Amygdala (tissue), 56 donors: ENCODE measurements at regions not wholly inside any gene's neighbourhood (a gene's known extent, or its start where the extent isn't known, plus 50 kb on each side); places are given as distances from the start of the nearest gene placed in this dataset.
"Not testable (repeated sequence)": the region's sequence is repeated elsewhere in the genome, so short reads cannot be mapped to it uniquely, and the experiment has no call there.

Experiments used
- DNase-seq, 56 donors: peaks; one replicate each; lab custom pipeline; 2025; lab: John Stamatoyannopoulos, UW

GRCh38 chr21:16211339-16212303, 481.8 kb downstream of the USP25 start:
- peak in 1 of 56 donors; percentile 52 for DNase-seq

DNA sequence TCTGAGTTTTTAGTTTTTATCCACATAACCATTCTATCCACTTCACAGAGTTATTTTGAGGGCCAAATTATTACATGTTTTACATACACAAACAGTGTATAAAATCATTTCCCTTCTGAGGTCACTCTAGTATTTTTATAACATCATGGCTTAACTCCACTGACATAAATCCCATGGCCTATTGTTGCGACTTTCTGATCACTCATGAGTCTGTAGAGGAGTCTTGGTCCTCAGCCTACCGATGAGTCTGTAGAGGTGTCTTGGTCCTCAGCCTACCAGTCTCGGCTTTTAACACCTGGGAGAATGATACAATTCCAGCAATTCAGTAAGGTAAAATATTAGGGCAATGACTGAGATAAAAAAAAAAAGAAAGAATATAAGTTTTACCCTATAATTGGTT, 483.7 kb downstream of the USP25 start:
- DNase-seq = no peak

DNA sequence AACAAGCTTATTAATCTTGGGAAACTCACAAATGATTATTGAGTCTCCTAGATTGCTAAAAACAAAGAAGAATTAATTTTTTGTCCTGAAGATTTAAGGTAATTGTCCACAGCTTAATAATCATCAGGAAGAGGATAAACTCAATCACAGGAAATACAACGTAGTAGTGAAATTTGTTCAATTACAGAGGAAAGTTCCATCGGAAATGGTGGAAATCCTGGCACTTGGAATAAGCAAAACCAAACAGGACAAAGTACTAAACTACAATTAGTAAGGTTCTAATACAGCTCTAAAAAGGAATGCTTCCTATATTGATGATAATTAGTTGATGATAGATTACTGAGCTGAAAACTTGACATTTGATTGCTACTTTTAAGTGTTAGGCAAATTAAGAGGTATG, 485.4 kb downstream of the USP25 start:
- DNase-seq = no peak

- DNase-seq = no peak
Measured at GRCh38 chr21:16215663-16216183, 485.9 kb downstream of the USP25 start.

GRCh38 chr21:16216288-16216962, 486.6 kb downstream of the USP25 start:
- DNase-seq = no peak

DNA sequence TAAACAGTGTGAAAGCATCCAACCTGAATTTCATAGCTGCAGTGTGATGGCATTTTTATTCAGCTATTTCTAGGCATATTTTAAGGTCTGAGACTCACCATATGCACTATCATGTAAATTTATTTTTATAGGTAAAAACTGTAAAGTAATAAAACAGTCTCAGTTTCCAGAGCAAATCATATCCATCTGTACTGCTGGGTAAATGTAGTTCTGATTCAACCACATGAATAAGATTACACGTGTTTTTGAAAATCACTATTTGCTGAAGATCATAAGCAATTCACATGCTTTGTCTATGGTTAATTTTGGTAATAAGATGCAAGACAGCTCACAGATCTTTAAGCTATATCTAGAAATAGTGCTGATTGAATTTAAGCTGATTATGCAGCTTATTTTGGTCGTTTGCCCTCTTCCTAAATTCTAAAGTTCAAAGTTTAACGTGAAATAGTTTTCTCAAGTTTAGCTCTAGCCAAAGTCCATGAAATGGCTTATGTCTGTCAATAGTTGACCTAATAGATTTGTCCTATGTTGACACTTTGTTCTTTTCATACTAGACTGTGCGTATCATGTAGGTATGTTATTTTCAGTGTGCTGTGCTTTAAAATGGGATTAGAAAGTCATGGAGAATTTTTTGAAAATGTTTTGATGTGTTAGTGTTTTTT, 489.0 kb downstream of the USP25 start:
- no peak for DNase-seq

GRCh38 chr21:16224756-16225155, 495.0 kb downstream of the USP25 start:
- DNase-seq = not testable (repeated sequence)

- DNase-seq = no peak
Measured at GRCh38 chr21:16239659-16240265, 510.0 kb downstream of the USP25 start.

- DNase-seq = no peak
Measured at GRCh38 chr21:16241016-16241415, 511.2 kb downstream of the USP25 start.

DNA sequence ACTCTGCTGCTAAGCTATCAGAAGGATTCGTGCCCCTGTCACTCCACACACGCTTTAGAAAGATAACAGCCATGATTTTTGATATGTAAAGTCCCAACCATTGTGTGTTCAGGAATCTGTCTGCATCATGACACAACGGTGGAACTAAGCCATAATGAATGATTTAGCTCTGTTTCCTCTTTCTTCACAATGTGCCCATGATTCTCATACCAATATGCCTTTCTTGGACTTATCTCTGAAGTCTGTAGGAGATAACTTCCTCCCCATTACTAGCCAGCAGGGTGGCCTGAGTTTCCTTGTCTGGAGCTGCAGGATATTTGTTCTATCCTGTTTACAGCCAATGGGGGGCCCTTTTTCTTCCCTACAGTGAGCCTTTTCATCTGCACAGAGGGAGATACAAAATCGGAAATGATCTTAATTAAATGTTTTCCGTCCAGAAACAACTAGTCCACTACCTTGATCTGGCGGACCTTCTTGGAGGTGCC, 511.7 kb downstream of the USP25 start:
- DNase-seq = no peak

- DNase-seq = no peak
Measured at GRCh38 chr21:16243396-16243795, 513.6 kb downstream of the USP25 start.

DNA sequence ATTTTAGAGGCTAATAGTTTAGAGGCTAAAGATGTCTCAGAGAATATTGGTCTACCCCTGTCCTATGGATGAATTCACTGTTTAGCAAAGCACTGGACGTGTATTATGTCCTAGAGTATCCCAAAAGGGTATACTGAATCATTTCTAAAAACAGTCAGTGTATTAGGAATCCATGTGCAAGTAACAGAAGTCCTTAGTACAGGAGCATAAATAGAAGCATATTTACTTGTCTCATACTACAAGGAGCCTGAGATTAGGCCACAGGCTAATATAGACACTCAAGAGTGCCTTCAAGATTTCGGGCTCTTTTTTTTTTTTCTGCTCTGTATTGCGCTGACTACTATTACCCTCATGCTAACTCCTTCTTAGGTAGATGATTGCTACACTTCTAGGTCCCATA, 518.9 kb downstream of the USP25 start:
- no peak for DNase-seq

GRCh38 chr21:16250273-16250672, 520.5 kb downstream of the USP25 start:
- peak in 3 of 56 donors; percentile 2 to 7 (median 4) for DNase-seq

DNA sequence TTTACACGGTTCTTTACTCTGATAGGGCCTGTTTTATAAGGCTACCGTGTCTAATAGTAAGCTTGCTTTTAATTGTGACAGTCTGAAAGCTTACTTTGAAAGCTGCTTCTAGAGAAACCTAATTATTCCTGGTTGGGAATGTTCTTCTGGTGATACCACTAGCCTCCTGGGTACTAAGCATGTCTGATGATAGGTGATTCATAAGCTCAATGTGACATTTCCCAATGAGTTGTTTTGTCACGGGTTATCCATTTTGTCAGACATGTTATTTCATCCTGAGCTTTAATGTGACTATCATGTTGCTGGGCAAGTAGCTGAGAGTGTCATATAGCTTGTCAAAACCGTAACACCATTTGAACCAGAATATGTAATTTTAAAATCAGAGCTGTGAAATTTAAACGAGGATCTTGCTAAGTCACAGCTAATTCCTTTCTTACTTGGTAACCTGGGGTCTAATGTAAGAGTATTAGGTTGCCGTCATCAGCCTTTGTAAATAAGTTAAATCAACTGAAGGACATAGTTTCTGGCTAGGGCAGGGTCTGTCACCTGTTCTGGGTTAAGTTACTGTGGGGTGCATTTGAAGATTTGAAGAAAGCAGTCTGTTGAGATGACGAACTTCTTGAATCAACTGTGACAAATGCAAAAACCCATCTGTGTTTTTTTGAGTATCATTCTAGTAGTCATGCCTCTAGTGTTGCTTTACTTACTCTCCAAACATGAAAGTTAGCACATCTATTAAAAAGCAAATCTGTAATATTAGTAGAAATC, 529.2 kb downstream of the USP25 start:
- no peak for DNase-seq

DNA sequence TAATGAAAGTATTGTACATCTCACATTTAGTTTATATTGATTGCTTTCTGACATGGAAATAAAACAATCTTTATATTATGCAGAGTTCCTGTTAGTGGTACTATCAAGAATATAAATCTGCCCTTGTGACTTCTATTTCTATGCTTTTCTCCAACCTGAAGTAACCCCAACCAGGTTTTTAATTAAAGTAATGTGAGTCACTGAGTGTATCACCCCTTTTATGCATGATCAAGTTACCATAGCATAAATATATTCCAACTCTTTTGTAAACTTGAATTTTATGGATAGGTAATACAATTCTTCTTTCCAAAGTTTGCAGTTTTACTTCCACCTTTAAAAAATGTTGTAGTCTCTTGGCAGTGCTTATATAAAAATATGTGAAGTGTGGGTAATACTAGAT, 532.3 kb downstream of the USP25 start:
- no peak for DNase-seq

GRCh38 chr21:16264319-16264718, 534.5 kb downstream of the USP25 start:
- no peak for DNase-seq

GRCh38 chr21:16269476-16269875, 539.7 kb downstream of the USP25 start:
- DNase-seq = no peak

DNA sequence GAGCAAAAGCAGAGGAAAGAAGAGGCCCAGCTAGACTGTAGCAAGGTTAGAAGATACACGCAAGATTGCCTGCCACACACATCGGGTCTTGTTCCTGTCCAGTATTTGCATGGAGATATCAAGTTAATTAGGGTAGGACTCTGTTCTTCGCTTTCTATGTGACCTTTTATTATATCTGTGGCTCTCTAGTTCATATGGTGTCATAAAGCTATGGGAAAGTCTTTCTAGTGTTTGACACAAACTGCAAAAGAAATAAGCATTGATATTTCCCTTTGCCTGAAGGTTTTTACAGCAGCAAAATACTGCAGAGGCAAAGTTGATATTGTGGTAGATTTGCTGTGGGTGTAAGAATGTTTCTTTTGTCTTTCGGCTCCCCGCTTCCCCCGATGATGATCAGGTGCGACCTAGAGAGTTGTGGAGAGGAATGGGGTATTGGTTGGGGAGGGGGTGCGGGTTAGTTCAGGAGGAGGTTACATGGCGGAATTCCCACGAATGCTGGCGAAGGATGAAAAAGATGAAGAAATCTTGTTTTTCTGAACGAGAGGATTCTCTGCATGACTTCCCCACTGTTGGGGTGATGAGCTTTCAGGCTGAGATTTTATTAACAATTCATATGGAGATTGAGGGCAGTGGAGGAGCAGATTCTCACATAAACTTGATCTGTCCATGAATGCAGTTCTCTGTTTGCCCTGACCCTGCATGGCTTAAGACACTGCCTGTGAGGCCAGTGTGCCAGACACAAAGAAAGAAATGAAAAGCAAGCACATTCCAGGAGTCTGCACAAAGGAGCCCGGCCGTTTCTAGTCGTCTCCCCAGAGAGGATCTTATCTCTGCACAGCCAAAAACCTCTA, 550.2 kb downstream of the USP25 start:
- peak in 46 of 56 donors; percentile 2 to 70 (median 42) for DNase-seq

DNA sequence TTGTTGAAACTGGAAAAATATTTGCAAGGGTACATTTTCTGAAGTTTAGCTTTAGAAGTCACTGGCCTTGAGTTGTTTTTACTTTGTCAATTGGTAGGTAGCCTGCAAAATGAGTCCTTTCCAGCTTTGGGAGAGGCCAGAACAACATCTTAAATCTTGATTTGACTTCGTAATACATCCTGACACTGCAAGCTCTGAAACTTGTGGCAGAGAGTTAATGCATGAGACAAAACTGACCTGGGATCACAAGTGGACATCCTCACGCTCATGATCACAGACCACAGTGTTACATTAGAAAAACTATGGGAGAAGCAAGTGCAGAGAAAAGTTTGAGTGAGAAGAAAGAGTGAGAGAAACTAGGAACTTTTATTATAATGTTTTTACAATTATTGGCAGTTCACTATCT, 550.9 kb downstream of the USP25 start:
- DNase-seq = peak in 1 of 56 donors; percentile 22
